ENCODE measurements at regions not wholly inside any gene's neighbourhood (a gene's known extent, or its start where the extent isn't known, plus 50 kb on each side); places are given as distances from the start of the nearest gene placed in this dataset.
A peak's percentile ranks its signal among the peaks of the same experiment; 100 is the strongest.

- Mint-ChIP-seq H3K4me1 (peaks cover 3% of the 10 kb centered on the region), H3K36me3 (no peaks in the 10 kb centered on the region), H3K9me3 (peaks cover 1% of the 10 kb centered on the region), H3K27ac (no peak overlapping the region), H3K4me3 (no peak overlapping the region), H3K27me3 (no peaks in the 10 kb centered on the region)
- no peak for DNase-seq
- ATAC-seq (ENCODE audit: low read depth): no peak
- POLR2A ChIA-PET: interaction anchor here (1.6 to 1.8 kb wide), 2 partner anchors 18 to 52 kb away, joined by 4 read pairs; no protein-coding TSS in a partner anchor
Observed at GRCh38 chr9:129464972-129465833, 155.7 kb downstream of the C9orf50 start.

GRCh38 chr9:129463994-129464393 lies 156.9 kb downstream of the C9orf50 start:
- Mint-ChIP-seq H3K9me3 (peaks cover 1% of the 10 kb centered on the region), H3K4me1 (peaks cover 5% of the 10 kb centered on the region), H3K36me3 (no peaks in the 10 kb centered on the region), H3K27ac (no peak overlapping the region), H3K4me3 (no peak overlapping the region), H3K27me3 (no peaks in the 10 kb centered on the region)
- no peak for DNase-seq
- ATAC-seq (ENCODE audit: low read depth): no peak
- POLR2A ChIA-PET: interaction anchor here (1.6 kb wide), 1 partner anchor 20 kb away, joined by 4 read pairs; no protein-coding TSS in a partner anchor

- peaks cover 7% of the 10 kb centered on the region for H3K4me1 Mint-ChIP-seq
- H3K9me3 Mint-ChIP-seq: peaks cover 1% of the 10 kb centered on the region
- POLR2A ChIA-PET: interaction anchor here (1.6 kb wide), 1 partner anchor 20 kb away, joined by 4 read pairs; no protein-coding TSS in a partner anchor
Observed at GRCh38 chr9:129463477-129463876, 157.4 kb downstream of the C9orf50 start.

GRCh38 chr9:129462360-129462759 lies 158.5 kb downstream of the C9orf50 start:
- H3K27ac Mint-ChIP-seq: no peak overlapping the region

More at GRCh38 chr9:129463477-129463876, 157.4 kb downstream of the C9orf50 start:
- H3K36me3 Mint-ChIP-seq: no peaks in the 10 kb centered on the region
- ATAC-seq (ENCODE audit: low read depth): no peak
- DNase-seq: no peak
- no peak overlapping the region for H3K4me3 Mint-ChIP-seq
- no peak overlapping the region for H3K27ac Mint-ChIP-seq
- H3K27me3 Mint-ChIP-seq: no peaks in the 10 kb centered on the region

GRCh38 chr9:129460323-129461261 lies 160.3 kb downstream of the C9orf50 start:
- Mint-ChIP-seq H3K4me3 (peak overlapping the region; percentile 83), H3K9me3 (peaks cover 1% of the 10 kb centered on the region), H3K4me1 (peaks cover 19% of the 10 kb centered on the region), H3K36me3 (no peaks in the 10 kb centered on the region), H3K27me3 (peaks cover 10% of the 10 kb centered on the region), H3K27ac (peak overlapping the region; percentile 94)
- ATAC-seq (ENCODE audit: low read depth) (peak; percentile 89), DNase-seq (peak; percentile 86)
- POLR2A ChIA-PET: interaction anchor here (0.5 to 4.0 kb wide), 28 partner anchors 10 to 666 kb away, joined by 3 to 28 read pairs (median 5); partner anchors contain the start of genes IER5L and PTPA

More at GRCh38 chr9:129462360-129462759, 158.5 kb downstream of the C9orf50 start:
- peaks cover 2% of the 10 kb centered on the region for H3K27me3 Mint-ChIP-seq
- POLR2A ChIA-PET: interaction anchor here (0.7 to 1.1 kb wide), 3 partner anchors 15 to 146 kb away, joined by 3 read pairs; no protein-coding TSS in a partner anchor
- H3K4me3 Mint-ChIP-seq: no peak overlapping the region
- DNase-seq (no peak), ATAC-seq (ENCODE audit: low read depth) (no peak)
- no peaks in the 10 kb centered on the region for H3K9me3 Mint-ChIP-seq
- H3K4me1 Mint-ChIP-seq: peaks cover 15% of the 10 kb centered on the region
- H3K36me3 Mint-ChIP-seq: no peaks in the 10 kb centered on the region

GRCh38 chr9:129459547-129460322 lies 161.2 kb downstream of the C9orf50 start:
- Mint-ChIP-seq H3K27me3 (peaks cover 10% of the 10 kb centered on the region), H3K9me3 (peaks cover 1% of the 10 kb centered on the region), H3K4me1 (peaks cover 19% of the 10 kb centered on the region), H3K4me3 (peak overlapping the region; percentile 39), H3K27ac (peak overlapping the region; percentile 94), H3K36me3 (no peaks in the 10 kb centered on the region)
- ATAC-seq (ENCODE audit: low read depth) (peak; percentile 24), DNase-seq (peak; percentile 62)
- POLR2A ChIA-PET: interaction anchor here (0.5 to 4.0 kb wide), 29 partner anchors 9 to 666 kb away, joined by 3 to 28 read pairs (median 5); partner anchors contain the start of genes IER5L and PTPA

GRCh38 chr9:129458663-129459546 lies 162.0 kb downstream of the C9orf50 start:
- no peak for ATAC-seq (ENCODE audit: low read depth)
- Mint-ChIP-seq H3K4me1 (peaks cover 19% of the 10 kb centered on the region), H3K27ac (peak overlapping the region; percentile 51), H3K27me3 (peaks cover 10% of the 10 kb centered on the region), H3K9me3 (peaks cover 1% of the 10 kb centered on the region), H3K4me3 (peak overlapping the region; percentile 37), H3K36me3 (no peaks in the 10 kb centered on the region)
- POLR2A ChIA-PET: interaction anchor here (1.0 to 4.0 kb wide), 11 partner anchors 9 to 281 kb away, joined by 3 to 28 read pairs (median 6); partner anchors contain the start of gene IER5L
- DNase-seq: peak; percentile 60

- Mint-ChIP-seq H3K27ac (peak overlapping the region; percentile 51), H3K4me3 (peak overlapping the region; percentile 37)
Observed at GRCh38 chr9:129458155-129458661, 162.7 kb downstream of the C9orf50 start.

GRCh38 chr9:129457325-129457779 lies 163.5 kb downstream of the C9orf50 start:
- peaks cover 1% of the 10 kb centered on the region for H3K9me3 Mint-ChIP-seq
- DNase-seq (no peak), ATAC-seq (ENCODE audit: low read depth) (no peak)
- peaks cover 19% of the 10 kb centered on the region for H3K4me1 Mint-ChIP-seq
- no peaks in the 10 kb centered on the region for H3K36me3 Mint-ChIP-seq
- no peak overlapping the region for H3K27ac Mint-ChIP-seq
- H3K4me3 Mint-ChIP-seq: no peak overlapping the region
- peaks cover 10% of the 10 kb centered on the region for H3K27me3 Mint-ChIP-seq
- POLR2A ChIA-PET: interaction anchor here (0.6 to 4.0 kb wide), 2 partner anchors 39 to 280 kb away, joined by 3 to 20 read pairs; partner anchors contain the start of gene IER5L

More at GRCh38 chr9:129458155-129458661, 162.7 kb downstream of the C9orf50 start:
- Mint-ChIP-seq H3K36me3 (no peaks in the 10 kb centered on the region), H3K4me1 (peaks cover 19% of the 10 kb centered on the region), H3K27me3 (peaks cover 10% of the 10 kb centered on the region), H3K9me3 (peaks cover 1% of the 10 kb centered on the region)
- DNase-seq: peak; percentile 62
- ATAC-seq (ENCODE audit: low read depth): peak; percentile 36
- POLR2A ChIA-PET: interaction anchor here (0.6 to 4.0 kb wide), 9 partner anchors 21 to 280 kb away, joined by 3 to 28 read pairs (median 3); partner anchors contain the start of gene IER5L

- no peaks in the 10 kb centered on the region for H3K36me3 Mint-ChIP-seq
- H3K4me1 Mint-ChIP-seq: peaks cover 19% of the 10 kb centered on the region
- peaks cover 1% of the 10 kb centered on the region for H3K9me3 Mint-ChIP-seq
Observed at GRCh38 chr9:129456549-129457324, 164.2 kb downstream of the C9orf50 start.

More at GRCh38 chr9:129456549-129457324, 164.2 kb downstream of the C9orf50 start:
- DNase-seq (no peak), ATAC-seq (ENCODE audit: low read depth) (no peak)
- POLR2A ChIA-PET: no interaction called here
- H3K4me3 Mint-ChIP-seq: no peak overlapping the region
- H3K27ac Mint-ChIP-seq: peak overlapping the region; percentile 30
- peaks cover 10% of the 10 kb centered on the region for H3K27me3 Mint-ChIP-seq
